ENCODE measurements at regions not wholly inside any gene's neighbourhood (a gene's known extent, or its start where the extent isn't known, plus 50 kb on each side); places are given as distances from the start of the nearest gene placed in this dataset.

DNA sequence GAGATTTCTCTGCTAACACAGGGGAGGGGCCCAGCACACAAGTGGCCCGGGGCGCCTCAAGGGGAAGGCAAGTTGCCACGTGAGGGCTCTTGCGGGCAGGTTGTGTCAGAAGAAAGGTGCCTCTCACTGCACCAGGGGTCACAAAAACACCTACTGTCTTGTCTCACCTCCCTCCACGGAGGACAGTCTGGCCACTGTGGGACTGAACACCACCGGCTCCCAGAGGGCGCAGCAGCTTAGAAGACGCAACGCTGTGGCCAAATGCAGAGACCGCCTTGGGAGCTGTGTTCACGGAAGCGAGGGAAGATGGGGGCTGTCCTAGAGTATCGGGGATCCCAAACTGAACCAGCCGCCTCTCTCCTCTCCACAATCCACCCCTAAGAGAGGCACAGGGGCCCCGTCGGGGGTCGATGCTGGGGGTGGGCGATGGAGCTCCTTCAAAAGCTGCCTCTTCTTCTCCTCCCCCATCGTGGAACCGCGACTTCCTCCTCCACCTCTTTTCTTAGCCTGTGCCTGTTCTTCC is 177.5 kb downstream of the FOXO1 start:
- TF ChIP-seq, protein P1, sequence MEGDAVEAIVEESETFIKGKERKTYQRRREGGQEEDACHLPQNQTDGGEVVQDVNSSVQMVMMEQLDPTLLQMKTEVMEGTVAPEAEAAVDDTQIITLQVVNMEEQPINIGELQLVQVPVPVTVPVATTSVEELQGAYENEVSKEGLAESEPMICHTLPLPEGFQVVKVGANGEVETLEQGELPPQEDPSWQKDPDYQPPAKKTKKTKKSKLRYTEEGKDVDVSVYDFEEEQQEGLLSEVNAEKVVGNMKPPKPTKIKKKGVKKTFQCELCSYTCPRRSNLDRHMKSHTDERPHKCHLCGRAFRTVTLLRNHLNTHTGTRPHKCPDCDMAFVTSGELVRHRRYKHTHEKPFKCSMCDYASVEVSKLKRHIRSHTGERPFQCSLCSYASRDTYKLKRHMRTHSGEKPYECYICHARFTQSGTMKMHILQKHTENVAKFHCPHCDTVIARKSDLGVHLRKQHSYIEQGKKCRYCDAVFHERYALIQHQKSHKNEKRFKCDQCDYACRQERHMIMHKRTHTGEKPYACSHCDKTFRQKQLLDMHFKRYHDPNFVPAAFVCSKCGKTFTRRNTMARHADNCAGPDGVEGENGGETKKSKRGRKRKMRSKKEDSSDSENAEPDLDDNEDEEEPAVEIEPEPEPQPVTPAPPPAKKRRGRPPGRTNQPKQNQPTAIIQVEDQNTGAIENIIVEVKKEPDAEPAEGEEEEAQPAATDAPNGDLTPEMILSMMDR (IDR thresholded peaks at IDR 0.05): no peak
- TF ChIP-seq POLR2A (IDR thresholded peaks at IDR 0.05) (no peak), EP300 (IDR thresholded peaks at IDR 0.05) (no peak)
